HK-2 (cell line): ENCODE measurements at regions not wholly inside any gene's neighbourhood (a gene's known extent, or its start where the extent isn't known, plus 50 kb on each side); places are given as distances from the start of the nearest gene placed in this dataset.

Experiments
- DNase-seq: peaks from one replicate; pipeline ENCODE4 v3.0.0-alpha.2; 2018; ENCODE audit not compliant: unreplicated experiment

- no peak for DNase-seq
Measured at GRCh38 chr9:86531273-86531970, 177.2 kb upstream of the TUT7 start.

- no peak for DNase-seq
Measured at GRCh38 chr9:86529496-86530275, 175.5 kb upstream of the TUT7 start.

GRCh38 chr9:86526021-86526420, 171.8 kb upstream of the TUT7 start:
- no peak for DNase-seq

GRCh38 chr9:86525182-86525581, 171.0 kb upstream of the TUT7 start:
- DNase-seq: no peak

- DNase-seq: no peak
Measured at GRCh38 chr9:86521977-86522376, 167.8 kb upstream of the TUT7 start.

- no peak for DNase-seq
Measured at GRCh38 chr9:86521322-86521721, 167.1 kb upstream of the TUT7 start.

GRCh38 chr9:86519066-86519615, 164.9 kb upstream of the TUT7 start:
- DNase-seq: no peak

- no peak for DNase-seq
Measured at GRCh38 chr9:86517475-86517874, 163.3 kb upstream of the TUT7 start.

GRCh38 chr9:86516564-86516963, 162.4 kb upstream of the TUT7 start:
- no peak for DNase-seq

GRCh38 chr9:86515221-86515620, 161.0 kb upstream of the TUT7 start:
- DNase-seq: no peak

GRCh38 chr9:86513429-86513828, 159.2 kb upstream of the TUT7 start:
- no peak for DNase-seq

- no peak for DNase-seq
Measured at GRCh38 chr9:86512929-86513328, 158.7 kb upstream of the TUT7 start.

GRCh38 chr9:86511614-86512360, 157.6 kb upstream of the TUT7 start:
- no peak for DNase-seq

- DNase-seq: no peak
Measured at GRCh38 chr9:86508208-86508903, 154.1 kb upstream of the TUT7 start.

- no peak for DNase-seq
Measured at GRCh38 chr9:86507212-86507630, 153.0 kb upstream of the TUT7 start.

- no peak for DNase-seq
Measured at GRCh38 chr9:86503942-86504341, 149.7 kb upstream of the TUT7 start.

GRCh38 chr9:86503314-86503713, 149.1 kb upstream of the TUT7 start:
- no peak for DNase-seq

- no peak for DNase-seq
Measured at GRCh38 chr9:86500667-86501435, 146.6 kb upstream of the TUT7 start.

GRCh38 chr9:86500031-86500430, 145.8 kb upstream of the TUT7 start:
- DNase-seq: no peak

- DNase-seq: no peak
Measured at GRCh38 chr9:86494644-86495111, 140.5 kb upstream of the TUT7 start.
